ENCODE measurements at regions not wholly inside any gene's neighbourhood (a gene's known extent, or its start where the extent isn't known, plus 50 kb on each side); places are given as distances from the start of the nearest gene placed in this dataset.

DNA sequence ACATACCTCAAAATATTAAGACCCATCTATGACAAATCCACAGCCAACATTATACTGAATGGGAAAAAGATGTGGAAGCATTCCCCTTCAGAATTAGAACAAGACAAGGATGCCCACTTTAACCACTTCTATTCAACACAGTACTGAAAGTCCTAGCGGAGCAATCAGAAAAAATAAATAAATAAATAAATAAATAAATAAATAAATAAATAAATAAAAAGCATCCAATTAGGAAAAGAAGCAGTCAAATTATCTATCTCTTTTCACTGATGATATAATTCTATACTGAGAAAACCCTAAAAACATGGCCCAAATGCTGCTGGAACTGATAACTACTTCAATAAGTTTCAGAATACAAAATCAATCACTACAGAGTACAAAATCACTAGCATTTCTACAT, 67.5 kb downstream of the PRR32 start:
- DNase-seq (ENCODE audit: low read depth in 1 of 2, low spot score in 1 of 2) = no peak
- no peaks in the 10 kb centered on the region for H3K4me1 ChIP-seq (ENCODE audit: low read depth)
- H3K36me3 ChIP-seq = no peaks in the 10 kb centered on the region
- H3K4me3 ChIP-seq = no peak overlapping the region
- H3K27me3 ChIP-seq = no peaks in the 10 kb centered on the region
- TF ChIP-seq, protein P1, sequence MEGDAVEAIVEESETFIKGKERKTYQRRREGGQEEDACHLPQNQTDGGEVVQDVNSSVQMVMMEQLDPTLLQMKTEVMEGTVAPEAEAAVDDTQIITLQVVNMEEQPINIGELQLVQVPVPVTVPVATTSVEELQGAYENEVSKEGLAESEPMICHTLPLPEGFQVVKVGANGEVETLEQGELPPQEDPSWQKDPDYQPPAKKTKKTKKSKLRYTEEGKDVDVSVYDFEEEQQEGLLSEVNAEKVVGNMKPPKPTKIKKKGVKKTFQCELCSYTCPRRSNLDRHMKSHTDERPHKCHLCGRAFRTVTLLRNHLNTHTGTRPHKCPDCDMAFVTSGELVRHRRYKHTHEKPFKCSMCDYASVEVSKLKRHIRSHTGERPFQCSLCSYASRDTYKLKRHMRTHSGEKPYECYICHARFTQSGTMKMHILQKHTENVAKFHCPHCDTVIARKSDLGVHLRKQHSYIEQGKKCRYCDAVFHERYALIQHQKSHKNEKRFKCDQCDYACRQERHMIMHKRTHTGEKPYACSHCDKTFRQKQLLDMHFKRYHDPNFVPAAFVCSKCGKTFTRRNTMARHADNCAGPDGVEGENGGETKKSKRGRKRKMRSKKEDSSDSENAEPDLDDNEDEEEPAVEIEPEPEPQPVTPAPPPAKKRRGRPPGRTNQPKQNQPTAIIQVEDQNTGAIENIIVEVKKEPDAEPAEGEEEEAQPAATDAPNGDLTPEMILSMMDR (IDR thresholded peaks at IDR 0.05; ENCODE audit: low read depth, low read length) = no peak
- H3K9me3 ChIP-seq (ENCODE audit: low read depth) = no peaks in the 10 kb centered on the region
- H3K27ac ChIP-seq = no peak overlapping the region

- DNase-seq (ENCODE audit: low read depth in 1 of 2, low spot score in 1 of 2) = no peak
- TF ChIP-seq, protein P1 (IDR thresholded peaks at IDR 0.05; ENCODE audit: low read depth, low read length) = no peak
- no peak overlapping the region for H3K27ac ChIP-seq
- no peaks in the 10 kb centered on the region for H3K4me1 ChIP-seq (ENCODE audit: low read depth)
- H3K36me3 ChIP-seq = no peaks in the 10 kb centered on the region
- no peaks in the 10 kb centered on the region for H3K9me3 ChIP-seq (ENCODE audit: low read depth)
- H3K4me3 ChIP-seq = no peak overlapping the region
- H3K27me3 ChIP-seq = no peaks in the 10 kb centered on the region
Measured at GRCh38 chrX:126900937-126901336, 81.4 kb downstream of the PRR32 start.

- Histone ChIP-seq H3K36me3 (no peaks in the 10 kb centered on the region), H3K9me3 (ENCODE audit: low read depth) (no peaks in the 10 kb centered on the region), H3K4me1 (ENCODE audit: low read depth) (no peaks in the 10 kb centered on the region), H3K4me3 (no peak overlapping the region), H3K27ac (no peak overlapping the region), H3K27me3 (no peaks in the 10 kb centered on the region)
- TF ChIP-seq, protein P1 (IDR thresholded peaks at IDR 0.05; ENCODE audit: low read depth, low read length) = no peak
- no peak for DNase-seq (ENCODE audit: low read depth in 1 of 2, low spot score in 1 of 2)
Measured at GRCh38 chrX:126929071-126929470, 109.5 kb downstream of the PRR32 start.

DNA sequence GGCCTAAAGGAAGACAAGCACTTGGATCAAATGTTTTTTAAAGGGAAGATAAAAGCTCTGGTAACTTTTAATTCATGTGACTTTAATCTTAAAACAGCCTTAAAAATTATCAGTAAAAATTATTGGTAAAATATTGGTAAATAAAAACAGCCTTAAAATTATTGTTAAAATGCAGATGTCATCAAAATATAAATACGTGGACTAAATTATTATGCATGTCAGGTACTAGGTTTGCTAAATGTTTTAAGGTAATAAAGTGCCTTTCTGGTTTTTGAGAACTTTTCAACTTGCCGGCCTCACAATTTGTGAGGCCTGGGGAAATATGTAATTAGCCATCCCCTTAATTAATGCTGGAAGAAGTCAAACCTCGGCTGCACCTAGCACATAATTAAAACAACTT, 147.7 kb downstream of the PRR32 start:
- TF ChIP-seq, protein P1 (IDR thresholded peaks at IDR 0.05; ENCODE audit: low read depth, low read length) = no peak
- H3K27ac ChIP-seq = no peak overlapping the region
- no peaks in the 10 kb centered on the region for H3K36me3 ChIP-seq
- H3K4me3 ChIP-seq = no peak overlapping the region
- no peaks in the 10 kb centered on the region for H3K4me1 ChIP-seq (ENCODE audit: low read depth)
- H3K27me3 ChIP-seq = no peaks in the 10 kb centered on the region
- no peak for DNase-seq (ENCODE audit: low read depth in 1 of 2, low spot score in 1 of 2)
- H3K9me3 ChIP-seq (ENCODE audit: low read depth) = no peaks in the 10 kb centered on the region

DNA sequence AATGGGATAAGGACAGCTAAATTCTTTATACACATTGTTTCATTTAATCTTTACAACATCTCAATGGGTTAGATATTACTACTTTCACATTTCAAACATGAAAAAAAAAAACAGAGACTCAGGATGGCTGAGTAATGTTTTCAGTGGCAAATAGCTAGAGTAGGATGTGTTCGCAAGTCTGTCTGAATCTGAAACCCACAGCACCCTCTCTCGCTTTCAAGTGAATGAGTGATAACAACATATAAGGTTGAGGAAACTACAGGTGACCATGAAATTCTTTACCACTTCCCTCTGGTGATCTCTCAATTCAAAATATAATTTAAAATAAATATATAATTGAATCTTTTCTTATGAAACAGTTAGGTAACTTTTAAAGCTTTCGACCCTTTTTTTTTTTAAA, 162.6 kb downstream of the PRR32 start:
- TF ChIP-seq, protein P1 (IDR thresholded peaks at IDR 0.05; ENCODE audit: low read depth, low read length) = no peak
- H3K9me3 ChIP-seq (ENCODE audit: low read depth) = peaks cover under 1% of the 10 kb centered on the region
- no peaks in the 10 kb centered on the region for H3K27me3 ChIP-seq
- no peak overlapping the region for H3K4me3 ChIP-seq
- H3K4me1 ChIP-seq (ENCODE audit: low read depth) = no peaks in the 10 kb centered on the region
- no peaks in the 10 kb centered on the region for H3K36me3 ChIP-seq
- no peak overlapping the region for H3K27ac ChIP-seq
- DNase-seq (ENCODE audit: low read depth in 1 of 2, low spot score in 1 of 2) = no peak

DNA sequence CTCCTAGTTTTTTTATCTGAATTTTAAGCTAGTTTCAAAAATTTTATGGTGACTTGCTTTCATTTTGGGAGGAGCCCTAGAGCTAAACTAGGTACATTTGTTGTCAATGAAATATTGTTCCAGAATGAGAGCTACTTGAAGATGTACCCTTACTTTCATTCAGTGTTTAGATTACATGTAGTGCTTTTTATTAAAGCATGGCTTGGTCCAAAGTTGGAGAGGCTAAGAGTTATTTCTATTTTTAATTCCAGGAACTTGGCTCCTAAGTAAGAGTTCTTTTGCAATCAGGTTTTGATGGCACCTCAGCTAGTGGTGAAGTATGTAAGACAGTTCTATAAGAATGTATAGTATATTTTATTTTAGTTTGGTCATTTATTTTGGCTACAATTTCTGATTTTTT, 165.5 kb downstream of the PRR32 start:
- Histone ChIP-seq H3K27ac (no peak overlapping the region), H3K4me1 (ENCODE audit: low read depth) (no peaks in the 10 kb centered on the region), H3K36me3 (no peaks in the 10 kb centered on the region), H3K4me3 (no peak overlapping the region), H3K27me3 (no peaks in the 10 kb centered on the region), H3K9me3 (ENCODE audit: low read depth) (no peaks in the 10 kb centered on the region)
- TF ChIP-seq, protein P1 (IDR thresholded peaks at IDR 0.05; ENCODE audit: low read depth, low read length) = no peak
- DNase-seq (ENCODE audit: low read depth in 1 of 2, low spot score in 1 of 2) = no peak

Measured in cardiac muscle cell (in vitro differentiated cells and primary cell).